ENCODE measurements at regions not wholly inside any gene's neighbourhood (a gene's known extent, or its start where the extent isn't known, plus 50 kb on each side); places are given as distances from the start of the nearest gene placed in this dataset.
"Not testable (repeated sequence)": the region's sequence is repeated elsewhere in the genome, so short reads cannot be mapped to it uniquely, and the experiment has no call there.

- no peak for DNase-seq
- 82 to 86% methylated on average over 1 of the region's 1 CpG for WGBS, 2 donors
- H3K9me3 ChIP-seq: peaks cover 0 to 31% (median 5%) of the 10 kb centered on the region in 11 donors
Measured at GRCh38 chr7:119606297-119606696, 666.7 kb upstream of the KCND2 start.

GRCh38 chr7:119620769-119621168 lies 652.2 kb upstream of the KCND2 start:
- no peak for DNase-seq
- WGBS, 2 donors: 56 to 66% methylated on average over 4 of the region's 4 CpGs
- no peak for ATAC-seq
- Histone ChIP-seq H3K4me3 (no peak overlapping the region), H3K36me3 (no peaks in the 10 kb centered on the region), H3K9me3 (peaks cover 0 to 7% (median 0%) of the 10 kb centered on the region in 11 donors), H3K27me3 (no peaks in the 10 kb centered on the region), H3K4me1 (no peaks in the 10 kb centered on the region), H3K27ac (no peak overlapping the region)
- intact Hi-C loops (cut with DNase I): no loop called here
- no peak for TF ChIP-seq CTCF (IDR thresholded peaks at IDR 0.05)

More at GRCh38 chr7:119606297-119606696, 666.7 kb upstream of the KCND2 start:
- H3K27me3 ChIP-seq: no peaks in the 10 kb centered on the region
- intact Hi-C loops (cut with DNase I): no loop called here
- no peak for TF ChIP-seq CTCF (IDR thresholded peaks at IDR 0.05)
- no peak for ATAC-seq
- no peak overlapping the region for H3K27ac ChIP-seq
- no peaks in the 10 kb centered on the region for H3K36me3 ChIP-seq
- H3K4me1 ChIP-seq: no peaks in the 10 kb centered on the region
- H3K4me3 ChIP-seq: no peak overlapping the region

GRCh38 chr7:119623427-119623826 lies 649.5 kb upstream of the KCND2 start:
- DNase-seq (no peak), ATAC-seq (no peak)
- H3K27me3 ChIP-seq: no peaks in the 10 kb centered on the region
- no peaks in the 10 kb centered on the region for H3K9me3 ChIP-seq
- no peak overlapping the region for H3K4me3 ChIP-seq
- H3K36me3 ChIP-seq: no peaks in the 10 kb centered on the region
- H3K4me1 ChIP-seq: no peaks in the 10 kb centered on the region
- intact Hi-C loops (cut with DNase I): no loop called here
- no peak for TF ChIP-seq CTCF (IDR thresholded peaks at IDR 0.05)
- H3K27ac ChIP-seq: no peak overlapping the region
- whole genome bisulfite sequencing, 2 donors: 71 to 89% methylated on average over 1 of the region's 1 CpG

GRCh38 chr7:119630406-119630969 lies 642.5 kb upstream of the KCND2 start:
- H3K4me1 ChIP-seq: no peaks in the 10 kb centered on the region
- no peak for ATAC-seq

DNA sequence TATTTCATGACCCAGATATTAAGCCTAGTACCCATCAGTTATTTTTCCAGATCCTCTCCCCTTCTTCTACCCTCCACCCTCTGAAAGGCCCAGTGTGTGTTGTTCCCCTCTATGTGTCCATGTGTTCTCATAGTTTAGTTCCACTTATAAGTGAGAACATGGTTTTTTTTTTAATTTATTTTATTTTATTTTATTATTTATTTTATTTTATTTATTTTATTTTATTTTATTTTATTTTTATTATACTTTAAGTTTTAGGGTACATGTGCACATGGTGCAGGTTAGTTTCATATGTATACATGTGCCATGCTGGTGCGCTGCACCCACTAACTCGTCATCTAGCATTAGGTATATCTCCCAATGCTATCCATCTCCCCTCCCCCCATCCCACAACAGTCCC lies 639.2 kb upstream of the KCND2 start:
- H3K4me1 ChIP-seq; H3K4me3 ChIP-seq; intact Hi-C loops (cut with DNase I); H3K27ac ChIP-seq; H3K36me3 ChIP-seq; DNase-seq; ATAC-seq; H3K27me3 ChIP-seq: not testable (repeated sequence)
- peaks cover 0 to 15% (median 0%) of the 10 kb centered on the region in 11 donors for H3K9me3 ChIP-seq
- 90% methylated on average over 2 of the region's 2 CpGs for WGBS, 2 donors

More at GRCh38 chr7:119630406-119630969, 642.5 kb upstream of the KCND2 start:
- DNase-seq: no peak
- Histone ChIP-seq H3K27me3 (no peaks in the 10 kb centered on the region), H3K9me3 (peaks cover 0 to 5% (median 0%) of the 10 kb centered on the region in 11 donors), H3K4me3 (no peak overlapping the region), H3K27ac (no peak overlapping the region), H3K36me3 (no peaks in the 10 kb centered on the region)
- intact Hi-C loops (cut with DNase I): no loop called here
- no peak for TF ChIP-seq CTCF (IDR thresholded peaks at IDR 0.05)
- WGBS, 2 donors: 58 to 69% methylated on average over 2 of the region's 2 CpGs

All from heart right ventricle (tissue), 16 donors.